DND-41 (cell line): ENCODE measurements at regions not wholly inside any gene's neighbourhood (a gene's known extent, or its start where the extent isn't known, plus 50 kb on each side); places are given as distances from the start of the nearest gene placed in this dataset.

ENCODE experiments used
- CTCF ChIP-seq: IDR thresholded peaks from 2 replicates; pipeline ENCODE4 v1.5.1; 2012; ENCODE audit warnings: borderline replicate concordance, low read length, moderate library complexity, mild to moderate bottlenecking; ENCODE audit not compliant: poor library complexity, severe bottlenecking; ENCODE audit errors: extremely low read depth
- EZH2 ChIP-seq: IDR thresholded peaks from 3 replicates; pipeline ENCODE4 v1.6.1; 2012; ENCODE audit warnings: borderline replicate concordance, low read depth, mild to moderate bottlenecking, moderate library complexity, low read length, inconsistent platforms; ENCODE audit not compliant: severe bottlenecking

GRCh38 chr2:71976685-71977084 lies 171.0 kb downstream of the CYP26B1 start:
- TF ChIP-seq CTCF, result no peak
- no peak for TF ChIP-seq EZH2
